Osteocyte (in vitro differentiated cells): ENCODE measurements at regions not wholly inside any gene's neighbourhood (a gene's known extent, or its start where the extent isn't known, plus 50 kb on each side); places are given as distances from the start of the nearest gene placed in this dataset.

Experiments used
- DNase-seq: peaks from one replicate; pipeline ENCODE4 v3.0.0; 2021; ENCODE audit warnings: mixed read lengths; ENCODE audit not compliant: unreplicated experiment; ENCODE audit errors: extremely low spot score
- H3K27ac Mint-ChIP-seq: one replicate; pipeline ENCODE4 v1.8.0; 2021; ENCODE audit warnings: mild to moderate bottlenecking, mixed read lengths; ENCODE audit not compliant: unreplicated experiment
- H3K27me3 Mint-ChIP-seq: one replicate; pipeline ENCODE4 v1.8.0; 2021; ENCODE audit warnings: mixed read lengths; ENCODE audit not compliant: unreplicated experiment
- H3K36me3 Mint-ChIP-seq: one replicate; pipeline ENCODE4 v1.8.0; 2021; ENCODE audit warnings: mixed read lengths; ENCODE audit not compliant: unreplicated experiment
- H3K4me1 Mint-ChIP-seq: one replicate; pipeline ENCODE4 v1.8.0; 2021; ENCODE audit warnings: mixed read lengths; ENCODE audit not compliant: unreplicated experiment
- H3K4me3 Mint-ChIP-seq: one replicate; pipeline ENCODE4 v1.8.0; 2021; ENCODE audit warnings: mild to moderate bottlenecking, moderate library complexity, mixed read lengths; ENCODE audit not compliant: unreplicated experiment
- H3K9me3 Mint-ChIP-seq: one replicate; pipeline ENCODE4 v1.8.0; 2021; ENCODE audit warnings: mixed read lengths; ENCODE audit not compliant: unreplicated experiment
- TF ChIP-seq, protein P1 (sequence below): fragments of 200-600 bp; sonication (generic); IDR thresholded peaks from 2 replicates; pipeline ENCODE4 v1.5.0; 2021; ENCODE audit warnings: antibody characterized with exemption, mild to moderate bottlenecking, moderate library complexity

DNA sequence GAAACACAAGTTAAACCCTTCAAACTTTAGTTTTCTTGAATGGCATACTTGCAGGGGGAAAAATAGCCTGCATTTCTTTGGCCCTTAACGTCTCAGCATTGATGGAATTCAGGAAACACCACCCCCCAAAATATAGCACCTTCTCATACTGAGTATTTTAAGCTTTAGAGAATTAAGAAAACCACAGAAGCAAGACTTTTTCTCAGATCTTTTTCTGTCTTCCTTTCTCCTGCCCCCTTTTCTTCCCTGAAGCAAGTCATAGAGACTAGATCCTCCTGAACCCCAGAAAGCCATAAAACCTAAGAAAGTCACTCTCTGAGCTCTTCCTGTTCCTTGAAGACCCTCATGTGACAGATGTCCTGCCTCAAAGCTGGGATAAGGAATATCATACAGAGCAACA, 1069.9 kb downstream of the EFNA5 start:
- no peak overlapping the region for H3K27ac Mint-ChIP-seq
- H3K36me3 Mint-ChIP-seq: no peaks in the 10 kb centered on the region
- TF ChIP-seq, protein P1, sequence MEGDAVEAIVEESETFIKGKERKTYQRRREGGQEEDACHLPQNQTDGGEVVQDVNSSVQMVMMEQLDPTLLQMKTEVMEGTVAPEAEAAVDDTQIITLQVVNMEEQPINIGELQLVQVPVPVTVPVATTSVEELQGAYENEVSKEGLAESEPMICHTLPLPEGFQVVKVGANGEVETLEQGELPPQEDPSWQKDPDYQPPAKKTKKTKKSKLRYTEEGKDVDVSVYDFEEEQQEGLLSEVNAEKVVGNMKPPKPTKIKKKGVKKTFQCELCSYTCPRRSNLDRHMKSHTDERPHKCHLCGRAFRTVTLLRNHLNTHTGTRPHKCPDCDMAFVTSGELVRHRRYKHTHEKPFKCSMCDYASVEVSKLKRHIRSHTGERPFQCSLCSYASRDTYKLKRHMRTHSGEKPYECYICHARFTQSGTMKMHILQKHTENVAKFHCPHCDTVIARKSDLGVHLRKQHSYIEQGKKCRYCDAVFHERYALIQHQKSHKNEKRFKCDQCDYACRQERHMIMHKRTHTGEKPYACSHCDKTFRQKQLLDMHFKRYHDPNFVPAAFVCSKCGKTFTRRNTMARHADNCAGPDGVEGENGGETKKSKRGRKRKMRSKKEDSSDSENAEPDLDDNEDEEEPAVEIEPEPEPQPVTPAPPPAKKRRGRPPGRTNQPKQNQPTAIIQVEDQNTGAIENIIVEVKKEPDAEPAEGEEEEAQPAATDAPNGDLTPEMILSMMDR: no peak
- no peaks in the 10 kb centered on the region for H3K4me1 Mint-ChIP-seq
- no peaks in the 10 kb centered on the region for H3K27me3 Mint-ChIP-seq
- H3K4me3 Mint-ChIP-seq: no peak overlapping the region
- no peaks in the 10 kb centered on the region for H3K9me3 Mint-ChIP-seq
- no peak for DNase-seq

DNA sequence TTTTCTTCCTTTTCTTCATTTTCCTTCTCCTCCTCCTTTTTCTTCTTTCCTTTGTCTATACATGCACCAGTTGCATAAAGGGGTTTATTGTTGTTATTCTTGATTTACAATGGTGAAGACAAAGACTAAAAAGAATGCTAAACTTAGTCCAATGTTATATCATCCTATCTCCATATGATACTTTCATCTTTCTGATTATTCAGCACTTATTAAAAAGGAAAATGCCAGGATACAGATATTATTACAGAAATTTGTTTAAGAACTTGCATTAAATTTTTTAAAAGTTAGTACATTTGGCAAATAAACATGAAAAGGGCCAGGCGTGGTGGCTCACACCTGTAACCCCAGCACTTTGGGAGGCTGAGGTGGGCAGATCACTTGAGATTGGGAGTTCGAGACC, 1074.9 kb downstream of the EFNA5 start:
- TF ChIP-seq, protein P1: no peak
- Mint-ChIP-seq H3K9me3 (peaks cover 9% of the 10 kb centered on the region), H3K27me3 (no peaks in the 10 kb centered on the region), H3K27ac (no peak overlapping the region), H3K4me1 (peaks cover 3% of the 10 kb centered on the region), H3K36me3 (peaks cover 3% of the 10 kb centered on the region), H3K4me3 (no peak overlapping the region)
- DNase-seq: no peak

DNA sequence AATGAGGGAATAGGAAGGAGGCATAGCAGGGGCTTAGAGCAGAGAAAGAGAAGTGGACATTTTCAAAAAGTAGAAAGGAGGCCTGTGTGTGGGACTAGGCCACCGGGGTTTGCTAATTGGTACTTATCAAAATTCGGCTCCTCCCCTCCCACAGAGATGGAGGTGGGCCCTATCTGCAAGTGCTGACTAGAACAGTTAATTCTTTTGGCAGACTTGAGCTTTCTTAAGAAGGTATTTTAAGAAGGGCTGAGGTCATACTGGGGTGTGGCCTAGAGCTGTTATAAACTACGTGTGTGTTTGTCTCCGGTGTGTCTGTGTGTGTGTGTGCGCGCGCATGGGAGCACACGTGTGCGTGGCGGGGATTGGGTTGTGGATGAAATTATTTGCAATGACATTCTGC, 1086.5 kb downstream of the EFNA5 start:
- H3K4me3 Mint-ChIP-seq: no peak overlapping the region
- TF ChIP-seq, protein P1: no peak
- H3K9me3 Mint-ChIP-seq: peaks cover 4% of the 10 kb centered on the region
- H3K36me3 Mint-ChIP-seq: no peaks in the 10 kb centered on the region
- no peak overlapping the region for H3K27ac Mint-ChIP-seq
- no peaks in the 10 kb centered on the region for H3K4me1 Mint-ChIP-seq
- H3K27me3 Mint-ChIP-seq: no peaks in the 10 kb centered on the region
- no peak for DNase-seq

DNA sequence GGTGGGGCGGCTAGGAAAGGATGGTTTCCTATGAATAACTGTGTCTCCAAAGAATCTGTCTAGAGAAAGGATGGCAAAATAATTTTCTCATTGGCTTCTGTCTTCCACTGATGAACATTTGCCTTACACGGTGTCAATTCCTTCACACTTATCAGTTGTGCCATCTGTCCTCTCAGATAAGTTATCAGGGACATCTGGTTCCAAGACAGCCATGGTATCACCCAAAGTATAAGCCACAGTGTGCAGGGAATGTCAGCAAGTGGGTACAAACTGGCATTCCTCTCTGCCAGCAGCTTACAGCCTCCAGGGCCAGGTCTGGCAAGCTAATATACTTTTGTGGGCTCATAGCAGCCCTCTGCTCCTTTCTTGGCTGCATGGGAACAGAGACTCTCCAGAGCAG, 1092.0 kb downstream of the EFNA5 start:
- Mint-ChIP-seq H3K27ac (no peak overlapping the region), H3K36me3 (no peaks in the 10 kb centered on the region), H3K4me1 (no peaks in the 10 kb centered on the region), H3K9me3 (peaks cover 5% of the 10 kb centered on the region), H3K27me3 (no peaks in the 10 kb centered on the region), H3K4me3 (no peak overlapping the region)
- DNase-seq: no peak
- TF ChIP-seq, protein P1: no peak

DNA sequence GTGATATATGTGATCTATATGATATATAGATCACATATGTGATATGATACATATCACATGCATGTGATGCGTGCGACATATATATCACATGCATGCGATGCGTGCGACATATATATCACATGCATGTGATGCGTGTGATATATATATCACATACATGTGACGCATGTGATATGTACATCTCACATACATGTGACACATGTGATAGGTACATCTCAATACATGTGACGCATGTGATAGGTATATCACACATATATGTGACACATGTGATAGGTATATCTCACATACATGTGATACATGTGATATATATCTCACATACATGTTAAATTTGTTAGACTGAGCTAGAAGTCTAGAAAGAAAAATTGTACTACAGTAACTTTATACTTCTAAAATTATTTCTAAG, 1095.9 kb downstream of the EFNA5 start:
- no peaks in the 10 kb centered on the region for H3K27me3 Mint-ChIP-seq
- peaks cover 5% of the 10 kb centered on the region for H3K9me3 Mint-ChIP-seq
- no peak overlapping the region for H3K4me3 Mint-ChIP-seq
- no peaks in the 10 kb centered on the region for H3K36me3 Mint-ChIP-seq
- H3K27ac Mint-ChIP-seq: no peak overlapping the region
- TF ChIP-seq, protein P1: no peak
- no peak for DNase-seq
- H3K4me1 Mint-ChIP-seq: no peaks in the 10 kb centered on the region
